ENCODE measurements at regions not wholly inside any gene's neighbourhood (a gene's known extent, or its start where the extent isn't known, plus 50 kb on each side); places are given as distances from the start of the nearest gene placed in this dataset.
"Not testable (repeated sequence)": the region's sequence is repeated elsewhere in the genome, so short reads cannot be mapped to it uniquely, and the experiment has no call there.

DNA sequence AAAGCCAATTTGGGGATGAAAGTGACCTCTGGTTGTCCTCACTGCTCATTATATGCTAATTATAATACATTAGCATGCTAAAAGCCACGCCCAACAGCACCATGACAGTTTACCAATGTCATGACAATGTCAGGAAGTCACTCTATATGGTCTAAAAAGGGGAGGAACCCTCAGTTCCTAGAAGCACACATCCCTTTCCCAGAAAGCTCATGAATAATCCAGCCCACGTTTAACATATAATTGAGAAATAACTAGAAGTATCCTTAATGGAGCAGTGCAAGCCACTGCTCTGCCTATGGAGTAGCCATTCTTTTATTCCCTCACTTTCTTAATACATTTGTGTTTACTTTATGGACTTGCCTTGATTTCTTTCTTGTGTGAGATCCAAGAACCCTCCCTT, 215.3 kb downstream of the SPIN4 start:
- TF ChIP-seq, protein P1, sequence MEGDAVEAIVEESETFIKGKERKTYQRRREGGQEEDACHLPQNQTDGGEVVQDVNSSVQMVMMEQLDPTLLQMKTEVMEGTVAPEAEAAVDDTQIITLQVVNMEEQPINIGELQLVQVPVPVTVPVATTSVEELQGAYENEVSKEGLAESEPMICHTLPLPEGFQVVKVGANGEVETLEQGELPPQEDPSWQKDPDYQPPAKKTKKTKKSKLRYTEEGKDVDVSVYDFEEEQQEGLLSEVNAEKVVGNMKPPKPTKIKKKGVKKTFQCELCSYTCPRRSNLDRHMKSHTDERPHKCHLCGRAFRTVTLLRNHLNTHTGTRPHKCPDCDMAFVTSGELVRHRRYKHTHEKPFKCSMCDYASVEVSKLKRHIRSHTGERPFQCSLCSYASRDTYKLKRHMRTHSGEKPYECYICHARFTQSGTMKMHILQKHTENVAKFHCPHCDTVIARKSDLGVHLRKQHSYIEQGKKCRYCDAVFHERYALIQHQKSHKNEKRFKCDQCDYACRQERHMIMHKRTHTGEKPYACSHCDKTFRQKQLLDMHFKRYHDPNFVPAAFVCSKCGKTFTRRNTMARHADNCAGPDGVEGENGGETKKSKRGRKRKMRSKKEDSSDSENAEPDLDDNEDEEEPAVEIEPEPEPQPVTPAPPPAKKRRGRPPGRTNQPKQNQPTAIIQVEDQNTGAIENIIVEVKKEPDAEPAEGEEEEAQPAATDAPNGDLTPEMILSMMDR (IDR thresholded peaks at IDR 0.05 in 4 of 5, conservative IDR thresholded peaks at IDR 0.05 in 1 of 5), result not testable (repeated sequence)
- TF ChIP-seq POLR2A (IDR thresholded peaks at IDR 0.05), result not testable (repeated sequence)

Measured in gastrocnemius medialis (tissue), 4 donors.